ENCODE measurements at regions not wholly inside any gene's neighbourhood (a gene's known extent, or its start where the extent isn't known, plus 50 kb on each side); places are given as distances from the start of the nearest gene placed in this dataset.

DNA sequence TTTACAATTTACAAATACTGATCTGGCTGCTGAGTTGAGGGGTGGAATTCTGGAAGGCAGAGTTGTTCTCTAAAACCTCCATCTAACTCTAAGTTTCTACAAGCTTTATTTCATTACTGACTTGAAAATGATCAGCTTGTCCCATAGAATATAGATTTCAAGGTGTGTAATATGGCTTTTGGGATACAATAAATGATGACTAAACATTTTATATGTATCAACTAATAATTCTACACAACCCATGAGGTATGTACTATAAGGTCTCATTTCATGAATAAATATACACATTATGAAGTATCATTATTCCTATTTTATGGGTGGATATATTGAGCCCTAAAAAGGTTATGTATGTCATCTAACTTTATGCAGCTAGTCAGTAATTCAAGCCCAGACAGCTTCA is 1214.3 kb upstream of the SORCS1 start:
- TF ChIP-seq REST (IDR thresholded peaks at IDR 0.05; ENCODE audit: insufficient read depth in 1 of 2, low read depth in 2 of 2, low read length in 1 of 2): no peak
- no peak for TF ChIP-seq CTCF (IDR thresholded peaks at IDR 0.05)
- no peak for TF ChIP-seq SIN3A (IDR thresholded peaks at IDR 0.05; ENCODE audit: borderline replicate concordance, insufficient read depth, low read depth, low read length)
- TF ChIP-seq POLR2AphosphoS5 (IDR thresholded peaks at IDR 0.05; ENCODE audit: low read depth, low read length): no peak

Measured in Panc1 (cell line).